Esophagus squamous epithelium (tissue), 4 donors: ENCODE measurements at regions not wholly inside any gene's neighbourhood (a gene's known extent, or its start where the extent isn't known, plus 50 kb on each side); places are given as distances from the start of the nearest gene placed in this dataset.

Source experiments
- POLR2A ChIP-seq, 4 donors: fragments of 450-650 bp; IDR thresholded peaks; one replicate each; pipeline ENCODE4 v1.6.1; 2017; ENCODE audit warnings: antibody characterized with exemption in 4 of 4, mild to moderate bottlenecking in 4 of 4, moderate library complexity in 3 of 4
- TF ChIP-seq, protein P1 (sequence below), 6 experiments: fragments of 450-650 bp in 4 of 6; fragments of 200-600 bp in 2 of 6; sonication (generic) in 2 of 6; IDR thresholded peaks; one replicate each; pipeline ENCODE4 v1.5.1; 2016 to 2019; ENCODE audit warnings: antibody characterized with exemption in 6 of 6, mild to moderate bottlenecking in 4 of 6, moderate library complexity in 4 of 6

DNA sequence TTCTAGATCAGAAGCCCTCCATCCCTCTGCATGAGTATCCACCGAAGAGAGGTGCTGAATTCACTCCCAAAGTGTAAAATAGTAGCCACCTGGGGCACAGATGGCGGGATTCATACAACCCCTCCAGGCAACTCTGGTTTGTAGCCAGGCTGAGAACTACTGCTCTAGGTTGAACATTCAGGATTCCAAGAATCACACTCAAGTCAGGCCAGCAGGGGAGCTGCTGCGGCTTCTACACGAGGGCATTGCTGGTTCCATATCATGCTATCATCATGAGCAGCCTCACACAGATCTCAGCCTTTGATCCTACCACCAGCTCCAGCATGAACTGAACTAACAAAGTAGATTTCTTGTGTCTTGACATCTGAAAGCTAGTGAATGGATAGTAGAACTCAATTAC is 367.9 kb downstream of the DIRAS2 start:
- no peak for TF ChIP-seq POLR2A (IDR thresholded peaks at IDR 0.05)
- TF ChIP-seq, protein P1, sequence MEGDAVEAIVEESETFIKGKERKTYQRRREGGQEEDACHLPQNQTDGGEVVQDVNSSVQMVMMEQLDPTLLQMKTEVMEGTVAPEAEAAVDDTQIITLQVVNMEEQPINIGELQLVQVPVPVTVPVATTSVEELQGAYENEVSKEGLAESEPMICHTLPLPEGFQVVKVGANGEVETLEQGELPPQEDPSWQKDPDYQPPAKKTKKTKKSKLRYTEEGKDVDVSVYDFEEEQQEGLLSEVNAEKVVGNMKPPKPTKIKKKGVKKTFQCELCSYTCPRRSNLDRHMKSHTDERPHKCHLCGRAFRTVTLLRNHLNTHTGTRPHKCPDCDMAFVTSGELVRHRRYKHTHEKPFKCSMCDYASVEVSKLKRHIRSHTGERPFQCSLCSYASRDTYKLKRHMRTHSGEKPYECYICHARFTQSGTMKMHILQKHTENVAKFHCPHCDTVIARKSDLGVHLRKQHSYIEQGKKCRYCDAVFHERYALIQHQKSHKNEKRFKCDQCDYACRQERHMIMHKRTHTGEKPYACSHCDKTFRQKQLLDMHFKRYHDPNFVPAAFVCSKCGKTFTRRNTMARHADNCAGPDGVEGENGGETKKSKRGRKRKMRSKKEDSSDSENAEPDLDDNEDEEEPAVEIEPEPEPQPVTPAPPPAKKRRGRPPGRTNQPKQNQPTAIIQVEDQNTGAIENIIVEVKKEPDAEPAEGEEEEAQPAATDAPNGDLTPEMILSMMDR (IDR thresholded peaks at IDR 0.05): no peak
